Kidney glomerular epithelial cell (primary cell): ENCODE measurements at regions not wholly inside any gene's neighbourhood (a gene's known extent, or its start where the extent isn't known, plus 50 kb on each side); places are given as distances from the start of the nearest gene placed in this dataset.
"Not testable (repeated sequence)": the region's sequence is repeated elsewhere in the genome, so short reads cannot be mapped to it uniquely, and the experiment has no call there.

Experiments used
- DNase-seq: peaks from one replicate; lab custom pipeline; 2025; lab: John Stamatoyannopoulos, UW

DNA sequence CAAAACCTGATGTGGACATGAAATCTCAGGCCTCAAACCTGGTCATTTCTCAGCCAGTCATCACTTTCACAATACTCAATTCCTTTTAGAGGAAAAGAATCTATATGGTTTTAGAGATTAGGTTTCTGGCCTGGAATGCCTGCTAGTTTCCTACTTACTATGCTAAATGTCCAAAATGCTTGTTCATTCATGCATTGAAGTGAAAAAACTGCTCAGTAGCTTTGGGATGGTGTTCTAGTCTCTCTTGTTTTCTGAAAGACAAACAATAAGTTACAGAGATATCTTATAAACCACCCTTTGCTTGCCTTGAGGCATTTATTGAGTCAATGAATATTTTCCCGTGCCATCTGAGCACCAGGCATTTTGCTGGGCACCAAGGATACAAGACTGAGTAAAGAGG, 1146.5 kb upstream of the GOT2 start:
- no peak for DNase-seq

DNA sequence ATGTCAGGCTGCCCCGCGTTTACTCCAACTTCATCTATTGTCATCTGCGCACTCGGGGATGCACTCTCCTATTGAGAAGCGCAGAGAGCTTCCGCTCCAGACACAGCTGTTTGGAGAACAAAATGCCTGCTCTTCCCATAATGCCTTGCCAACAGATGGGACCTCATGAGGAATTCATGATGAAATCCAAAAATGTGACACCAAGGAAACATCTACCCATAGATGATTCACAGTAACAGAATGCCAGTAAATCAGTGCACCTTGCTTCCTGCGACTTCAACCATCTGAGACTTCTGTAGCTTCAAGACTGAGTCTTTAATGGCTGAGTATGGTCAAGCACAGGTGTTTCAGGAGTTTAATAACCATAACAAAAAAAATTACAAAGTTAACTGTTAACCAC, 1144.9 kb upstream of the GOT2 start:
- no peak for DNase-seq

DNA sequence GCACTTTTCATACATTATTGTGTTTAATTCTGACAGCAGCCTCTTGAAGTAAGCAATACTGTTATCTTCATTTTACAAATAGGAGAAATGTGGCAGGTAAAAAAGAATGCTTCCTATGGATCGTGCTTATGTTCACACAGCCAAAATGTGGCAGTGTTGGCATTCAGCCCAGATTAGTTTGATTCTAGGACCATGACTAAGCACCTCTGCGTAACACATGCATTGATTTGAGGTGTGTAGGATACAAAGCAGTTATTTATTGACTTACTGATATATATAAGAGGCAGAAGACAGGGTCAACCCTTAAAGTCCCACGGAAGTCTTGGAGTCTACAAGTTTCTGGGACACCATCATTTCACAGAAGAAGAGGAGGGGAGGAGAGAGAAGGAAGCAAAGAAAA, 1144.4 kb upstream of the GOT2 start:
- DNase-seq, result no peak

DNA sequence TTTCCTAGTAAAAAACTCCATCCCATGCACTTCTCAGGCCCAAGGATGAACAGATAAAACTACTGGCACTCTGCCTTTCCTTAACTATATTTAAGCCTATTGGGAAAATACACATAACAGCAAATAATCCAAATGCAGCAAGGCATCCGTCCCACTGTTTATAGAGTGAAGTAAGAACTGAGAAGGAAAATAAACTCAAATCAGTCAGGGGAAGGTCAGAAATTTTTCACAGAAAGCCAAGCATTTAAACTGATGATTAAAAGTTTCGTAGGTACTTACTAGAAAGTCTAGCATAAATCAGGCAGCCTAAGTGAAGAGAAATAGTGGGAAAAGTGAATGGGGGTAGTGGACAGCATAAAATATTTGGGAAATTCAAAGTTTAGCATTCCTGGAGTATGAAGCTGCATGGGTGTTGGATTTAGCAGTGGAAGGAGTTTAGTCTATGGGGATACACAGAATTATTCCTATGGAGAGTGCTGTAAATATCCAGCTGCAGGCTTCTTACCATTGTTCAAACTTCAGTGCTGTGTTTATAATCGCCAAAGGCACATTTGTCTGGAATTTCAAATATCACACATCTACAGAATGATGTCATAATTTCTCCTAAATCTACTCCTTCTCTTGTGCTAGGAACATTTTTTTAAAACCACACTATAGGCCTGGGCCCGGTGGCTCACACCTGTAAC, 1131.0 kb upstream of the GOT2 start:
- no peak for DNase-seq

DNA sequence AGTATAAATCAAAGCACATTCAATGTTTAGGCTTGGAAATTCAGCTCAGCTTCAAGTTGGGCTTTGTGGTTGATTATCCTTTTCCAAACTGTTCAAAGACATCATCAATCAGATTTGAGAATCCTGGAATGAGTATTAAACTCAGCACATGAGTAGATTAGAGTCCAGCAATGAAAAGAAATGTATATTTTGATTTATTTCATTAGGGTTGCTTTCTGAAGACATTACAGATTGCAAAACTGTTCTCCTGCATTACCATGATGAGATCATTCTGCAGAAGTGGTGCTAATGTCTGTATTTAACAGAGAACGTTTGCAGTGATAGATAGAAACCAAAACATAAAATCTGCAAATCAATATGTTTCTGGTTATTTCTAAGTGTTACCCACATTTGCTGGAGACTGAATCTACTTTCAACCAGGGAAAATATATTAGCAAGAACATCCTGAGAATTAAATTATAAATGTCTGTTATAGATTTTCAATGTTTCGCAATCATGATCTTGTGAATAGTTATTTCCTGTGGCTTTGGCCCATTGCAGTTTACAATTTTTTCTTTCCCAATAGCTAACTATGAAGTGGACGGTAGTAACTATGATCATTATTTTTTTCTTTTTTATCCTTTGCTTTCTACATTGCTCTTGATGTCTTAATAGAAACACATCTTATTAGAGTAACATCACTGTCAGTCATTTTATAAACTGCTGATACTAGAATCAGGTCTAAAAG, 1125.7 kb upstream of the GOT2 start:
- no peak for DNase-seq

DNA sequence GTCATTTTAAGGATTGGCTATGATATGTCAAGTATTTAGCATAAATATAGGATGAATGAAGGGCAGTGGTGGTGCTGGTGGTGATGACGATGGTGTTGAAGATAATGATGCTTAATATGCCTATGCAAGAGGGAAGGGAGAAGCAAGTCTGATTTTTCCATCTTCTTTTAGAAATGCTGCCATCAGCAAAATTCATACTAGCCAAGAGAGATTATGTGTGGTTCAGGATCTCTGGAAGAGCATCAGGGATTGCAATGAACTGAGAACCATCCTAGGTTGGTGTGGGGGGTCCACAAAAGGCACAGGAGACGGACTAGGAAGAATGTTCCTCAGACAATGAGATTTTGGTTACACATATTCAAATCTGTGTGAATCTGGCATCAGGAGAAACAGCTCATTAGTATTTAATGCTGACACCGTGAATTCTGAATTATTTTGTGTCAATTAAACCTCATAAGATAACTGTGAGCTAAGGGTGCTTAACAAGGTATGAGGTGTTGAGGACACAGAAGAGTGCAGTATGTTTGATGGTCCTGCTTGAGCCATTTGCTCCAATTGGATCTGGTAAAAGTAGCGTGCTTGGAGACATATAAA, 1120.8 kb upstream of the GOT2 start:
- no peak for DNase-seq

DNA sequence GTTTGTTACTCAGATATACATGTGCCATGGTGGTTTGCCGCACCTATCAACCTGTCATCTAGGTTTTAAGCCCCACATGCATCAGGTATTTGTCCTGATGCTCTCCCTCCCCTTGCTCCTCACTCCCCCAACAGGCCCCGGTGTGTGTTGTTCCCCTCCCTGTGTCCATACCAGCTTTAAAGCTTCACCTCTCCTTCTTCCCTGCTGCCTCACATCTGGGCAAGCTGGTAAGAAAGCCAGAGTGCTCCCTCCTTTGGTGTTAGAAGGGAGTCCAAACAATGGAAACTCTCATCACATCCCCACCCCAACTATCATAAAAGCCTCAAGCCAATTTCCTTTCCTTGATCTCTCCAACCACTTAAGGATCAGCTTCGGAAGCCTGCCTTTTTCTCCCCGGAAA, 1115.6 kb upstream of the GOT2 start:
- no peak for DNase-seq

DNA sequence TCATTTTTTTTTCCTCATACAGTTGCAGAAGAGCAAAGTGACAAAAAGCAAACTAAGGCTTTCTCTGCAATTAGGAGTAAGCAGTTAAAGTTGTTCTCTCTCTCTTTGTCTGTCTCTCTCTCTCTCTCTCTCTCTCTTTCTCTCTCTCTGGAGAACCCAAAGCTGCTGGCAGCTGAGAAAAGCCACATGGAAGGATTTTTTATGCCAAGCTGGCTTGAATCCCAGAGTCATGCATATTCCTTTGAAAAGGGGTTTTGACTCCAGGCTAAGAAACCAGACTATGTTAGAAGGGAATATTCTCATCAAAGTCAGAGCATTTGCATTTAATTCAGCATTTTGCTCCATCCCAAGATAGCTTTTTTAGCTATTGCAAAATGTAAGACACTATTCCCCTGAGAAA, 1114.2 kb upstream of the GOT2 start:
- DNase-seq, result no peak

DNA sequence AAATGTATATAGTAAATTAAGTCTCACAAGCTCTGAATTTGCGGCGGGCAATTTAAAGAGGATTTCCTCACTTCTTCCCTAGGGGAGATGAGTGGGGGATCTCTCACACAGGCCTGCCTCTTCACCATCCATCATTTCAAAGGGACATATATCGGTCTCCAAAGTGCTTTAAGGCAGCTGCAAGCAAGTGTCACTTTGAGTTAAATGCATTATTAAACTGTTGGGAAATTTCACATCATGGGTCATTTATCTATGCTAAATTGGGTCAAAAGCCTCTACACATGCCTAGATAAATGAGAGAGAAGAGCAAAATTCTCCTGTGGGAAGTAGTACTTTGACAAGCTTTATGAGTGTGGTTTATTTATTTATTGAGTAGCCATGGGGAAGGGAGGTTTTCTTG, 1106.1 kb upstream of the GOT2 start:
- DNase-seq, result no peak

DNA sequence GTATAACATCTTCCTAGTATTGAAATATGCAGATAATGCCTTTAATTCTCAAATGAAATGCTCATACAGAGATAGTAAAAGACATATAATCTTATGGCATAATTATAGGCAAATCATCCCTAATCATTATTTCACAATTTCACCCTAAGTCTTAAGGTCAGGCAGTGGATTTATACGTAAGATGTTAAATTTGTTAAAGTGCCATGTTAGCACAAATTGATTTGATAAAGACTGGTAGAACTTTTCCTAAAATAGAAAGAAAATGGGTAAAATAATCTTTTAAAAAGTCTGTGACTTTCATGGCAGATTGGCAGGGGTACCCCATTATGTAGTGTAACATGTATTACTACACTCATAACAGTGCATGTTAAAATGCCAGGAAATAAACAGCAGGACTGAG, 1092.7 kb upstream of the GOT2 start:
- DNase-seq, result no peak

DNA sequence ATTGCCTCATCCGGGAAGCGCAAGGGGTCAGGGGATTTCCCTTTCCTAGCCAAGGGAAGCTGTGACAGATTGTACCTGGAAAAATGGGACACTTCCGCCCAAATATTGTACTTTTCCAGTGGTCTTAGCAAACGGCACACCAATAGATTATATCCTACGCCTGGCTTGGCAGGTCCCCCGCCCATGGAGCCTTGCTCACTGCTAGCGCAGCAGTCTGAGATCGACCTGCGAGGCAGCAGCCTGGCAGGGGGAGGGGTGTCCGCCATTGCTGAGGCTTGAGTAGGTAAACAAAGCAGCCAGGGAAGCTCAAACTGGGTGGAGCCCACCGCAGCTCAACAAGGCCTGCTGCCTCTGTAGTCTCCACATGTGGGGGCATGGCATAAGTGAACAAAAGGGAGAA, 1075.4 kb upstream of the GOT2 start:
- not testable (repeated sequence) for DNase-seq

DNA sequence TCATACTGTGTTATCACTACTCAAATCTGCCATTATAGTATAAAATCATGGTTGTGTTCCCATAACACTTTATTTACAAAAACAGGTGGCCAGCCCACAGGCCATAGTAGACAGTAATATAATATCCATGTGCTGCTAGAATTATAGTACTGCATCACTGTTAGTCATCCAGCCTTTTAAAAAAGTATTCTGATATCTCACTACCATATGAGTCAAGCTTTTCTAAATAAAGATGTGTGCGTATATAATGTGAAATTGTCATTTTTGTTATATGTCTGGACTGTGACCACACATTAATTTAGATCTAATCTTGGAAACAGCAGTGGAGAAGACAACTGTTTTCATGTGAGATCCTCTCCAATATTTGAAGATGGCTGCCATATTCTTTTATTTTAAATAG, 1049.1 kb upstream of the GOT2 start:
- no peak for DNase-seq

DNA sequence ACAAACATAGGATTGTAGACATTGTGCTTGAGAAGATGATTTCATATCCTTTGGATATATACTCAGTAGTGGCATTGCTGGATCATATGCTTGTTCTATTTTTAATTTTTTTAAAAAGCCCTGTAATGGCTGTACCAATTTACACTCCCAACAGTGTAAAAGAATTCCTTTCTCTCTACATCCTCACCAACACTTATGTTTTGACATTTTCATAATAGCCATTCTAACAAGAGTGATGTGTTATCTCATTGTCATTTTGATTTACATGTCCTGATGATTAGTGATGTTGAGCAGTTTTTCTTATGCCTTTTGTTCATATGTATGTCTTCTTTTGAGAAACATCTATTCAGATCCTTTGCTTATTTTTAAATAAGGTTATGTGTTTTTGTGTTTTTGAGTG, 1039.2 kb upstream of the GOT2 start:
- no peak for DNase-seq

DNA sequence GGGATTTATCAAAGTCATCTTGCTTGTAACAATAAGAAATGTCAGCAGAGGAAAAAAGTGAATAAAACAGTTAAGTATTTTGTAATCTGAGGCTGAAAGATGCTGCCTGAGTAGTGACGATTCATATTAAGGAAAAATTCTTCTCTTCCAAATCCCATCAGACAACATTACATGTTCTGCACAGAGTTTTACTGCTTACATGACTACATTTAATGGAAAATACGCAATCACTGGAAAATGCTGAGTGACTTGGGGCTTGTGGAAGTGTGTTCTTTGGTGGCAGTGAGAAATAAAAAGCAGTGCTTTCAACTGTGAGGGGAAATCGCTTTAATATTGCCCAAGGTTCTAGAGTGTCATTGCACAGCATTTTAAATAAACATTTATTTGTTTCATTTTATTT, 1025.2 kb upstream of the GOT2 start:
- no peak for DNase-seq

DNA sequence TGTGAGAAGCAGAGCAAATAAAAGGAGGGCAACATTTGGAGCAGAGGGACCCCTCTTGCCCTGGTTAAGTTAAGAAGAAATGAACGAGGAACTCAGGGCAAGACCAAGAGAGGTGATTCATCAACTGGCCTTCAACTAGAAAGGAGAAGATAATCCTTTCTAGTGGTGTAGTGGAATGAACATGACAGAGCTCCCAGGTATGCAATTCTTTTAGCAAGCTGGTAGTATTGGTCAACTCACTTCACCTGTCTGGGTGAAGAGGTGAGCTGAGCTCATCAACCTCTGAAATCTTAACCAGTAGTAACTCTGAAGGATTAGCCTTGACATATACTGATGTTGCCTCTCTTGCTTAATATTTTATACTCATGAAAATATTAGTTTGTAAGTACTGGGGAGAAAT, 1024.7 kb upstream of the GOT2 start:
- no peak for DNase-seq

DNA sequence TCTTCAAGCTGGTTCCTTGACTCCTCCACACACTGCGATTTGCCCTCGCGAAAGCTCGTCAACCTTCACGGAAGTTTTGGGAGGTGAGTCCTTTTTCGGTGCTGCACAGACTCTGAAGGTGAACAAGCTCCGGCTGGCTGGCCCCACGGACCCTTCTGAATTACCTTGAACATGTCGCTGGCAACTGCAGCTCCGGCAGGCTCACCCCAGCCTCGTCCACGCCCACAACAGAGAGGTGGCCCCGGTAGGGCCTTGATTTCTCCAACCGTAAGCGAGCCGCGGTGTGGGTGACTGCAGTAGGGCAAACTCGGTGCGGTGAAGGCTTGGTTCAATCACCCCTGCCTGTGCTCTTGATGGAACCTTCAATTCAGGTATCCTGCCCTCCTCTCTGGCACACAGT, 1020.7 kb upstream of the GOT2 start:
- no peak for DNase-seq

DNA sequence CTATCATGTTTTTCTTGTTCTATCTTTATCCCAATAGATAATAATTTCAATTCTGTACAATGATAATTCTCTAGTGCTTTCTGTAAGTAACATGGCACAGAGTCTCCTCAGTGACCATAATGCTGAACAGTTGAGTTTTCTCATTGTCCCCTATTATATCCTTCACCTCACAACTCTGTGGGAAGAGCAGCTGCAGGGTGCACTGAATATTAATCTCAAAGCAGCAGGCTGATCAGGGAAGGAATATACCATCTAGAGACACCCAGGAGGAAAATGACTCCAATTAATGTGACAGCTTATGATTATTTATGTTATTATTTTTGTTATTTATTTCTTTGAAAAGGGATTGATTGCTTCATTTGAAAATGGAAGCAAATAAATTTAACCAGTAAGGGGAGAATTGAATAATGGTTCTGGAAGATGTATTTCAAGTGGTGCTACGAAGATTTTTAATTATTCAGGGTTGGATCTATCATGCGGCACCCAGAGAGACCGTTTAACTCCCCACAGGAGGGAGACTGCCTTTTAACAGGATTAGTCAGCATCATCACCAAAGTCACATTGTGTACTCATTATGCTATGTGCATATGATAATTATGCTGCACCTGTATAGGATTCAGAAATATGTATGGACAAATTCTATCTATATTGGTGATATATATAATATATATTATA, 1015.7 kb upstream of the GOT2 start:
- DNase-seq, result no peak

DNA sequence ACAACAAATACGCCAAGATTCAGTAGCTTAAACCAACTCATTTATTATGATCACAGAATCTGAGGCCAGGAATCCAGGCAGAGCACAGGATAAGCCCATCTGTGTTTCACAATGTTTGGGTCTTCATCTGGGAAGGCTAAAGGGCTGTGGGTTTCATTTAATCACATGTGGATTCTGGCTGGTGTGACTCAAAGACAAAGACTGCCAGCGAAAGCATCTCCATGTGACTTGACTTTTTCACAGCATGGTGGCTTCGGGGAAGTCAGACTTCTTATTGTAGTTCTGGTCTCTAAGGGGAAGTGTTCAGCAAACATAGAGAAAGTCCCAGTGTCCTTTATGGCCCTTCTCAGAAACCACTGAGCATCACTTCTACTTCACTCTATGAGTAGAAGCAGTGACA, 1014.4 kb upstream of the GOT2 start:
- no peak for DNase-seq

DNA sequence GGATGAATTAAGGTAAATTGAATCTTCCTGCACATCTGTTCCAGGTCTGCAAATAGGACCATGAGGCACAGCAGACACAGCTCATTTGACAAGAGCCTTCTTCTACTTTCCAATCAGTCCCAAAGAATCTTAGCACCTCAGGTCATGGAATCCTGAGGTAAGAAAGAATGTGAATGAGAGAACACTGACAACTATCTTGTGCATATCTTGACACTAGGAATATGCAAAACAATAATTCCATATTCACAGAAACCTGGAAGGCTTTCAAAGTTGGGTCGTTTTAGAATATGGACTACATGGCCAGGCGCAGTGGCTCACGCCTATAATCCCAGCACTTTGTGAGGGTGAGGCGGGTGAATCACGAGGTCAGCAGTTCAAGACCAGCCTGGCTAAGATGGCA, 1009.4 kb upstream of the GOT2 start:
- DNase-seq, result no peak

DNA sequence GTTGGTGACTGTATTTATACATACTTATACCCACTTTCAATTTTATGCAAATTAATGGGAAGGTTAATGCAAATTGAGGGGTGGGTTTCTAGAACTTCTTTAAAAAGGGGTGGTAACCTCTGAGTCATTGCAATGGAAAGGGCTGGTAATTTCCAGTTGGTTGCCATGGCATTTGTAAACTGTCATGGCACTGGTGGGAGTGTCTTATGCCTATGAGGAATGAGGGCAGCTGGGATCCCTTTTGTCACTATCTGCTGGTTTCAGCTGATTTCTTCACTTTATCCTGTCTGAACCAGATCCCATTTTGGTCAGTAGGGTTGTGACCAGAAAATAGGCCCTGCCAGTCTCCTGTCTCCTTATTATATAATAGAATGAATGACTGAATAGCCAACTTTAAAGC, 1006.7 kb upstream of the GOT2 start:
- no peak for DNase-seq

DNA sequence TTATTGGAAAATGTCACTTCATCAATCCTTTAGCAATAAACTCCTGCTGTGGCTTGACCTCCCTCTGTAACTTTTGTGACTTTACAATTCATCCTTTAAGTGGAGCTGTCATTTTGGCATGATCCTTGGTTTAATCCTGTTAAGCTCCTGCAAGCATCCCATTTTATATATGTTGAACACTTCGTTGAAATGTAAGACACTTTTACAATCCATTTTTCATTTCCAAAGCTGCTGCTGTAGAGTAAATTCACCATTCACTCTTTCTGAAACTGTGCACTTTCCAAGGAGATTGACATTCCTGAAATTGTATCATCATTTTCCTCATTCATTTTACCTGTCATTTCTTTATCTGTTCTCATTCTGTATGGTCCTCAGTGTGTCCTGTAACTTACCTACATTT, 1003.2 kb upstream of the GOT2 start:
- DNase-seq, result no peak

DNA sequence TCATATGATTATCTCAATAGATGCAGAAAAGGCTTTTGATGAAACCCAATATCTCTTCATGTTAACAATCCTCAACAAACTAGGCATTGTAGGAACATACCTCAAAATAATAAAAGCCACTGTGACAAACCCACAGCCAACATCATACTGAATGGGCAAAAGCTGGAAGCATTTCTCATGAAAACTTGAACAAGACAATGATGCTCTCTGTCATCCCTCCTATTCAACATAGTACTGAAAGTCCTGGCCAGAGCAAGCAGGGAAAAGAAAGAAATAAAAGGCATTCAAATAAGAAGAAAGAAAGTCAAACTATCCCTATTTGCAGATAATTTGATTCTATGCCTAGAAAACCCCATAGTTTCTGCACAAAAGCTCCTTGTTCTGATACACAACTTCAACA, 999.2 kb upstream of the GOT2 start:
- DNase-seq, result no peak

DNA sequence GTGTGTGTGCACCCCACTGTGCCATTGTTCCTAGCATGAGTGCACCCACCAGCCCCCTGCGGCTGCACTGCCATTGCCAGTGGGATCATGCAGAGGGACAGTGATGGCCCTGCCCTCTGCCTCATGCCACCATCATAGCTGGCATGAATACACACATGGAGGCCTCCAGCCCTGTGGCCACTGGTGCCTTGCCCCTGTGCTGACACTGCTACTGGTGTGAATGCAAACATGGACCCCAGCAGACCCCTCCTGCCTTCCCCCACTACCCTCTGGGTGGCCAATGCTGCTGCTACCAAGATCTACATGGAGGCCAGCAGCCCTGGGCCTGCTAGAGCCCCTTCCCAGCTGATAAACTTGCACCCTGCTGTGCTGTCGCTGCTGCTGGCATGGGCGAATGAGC, 995.5 kb upstream of the GOT2 start:
- no peak for DNase-seq
